GM19372 (cell line): ENCODE measurements at regions not wholly inside any gene's neighbourhood (a gene's known extent, or its start where the extent isn't known, plus 50 kb on each side); places are given as distances from the start of the nearest gene placed in this dataset.
"Not testable (repeated sequence)": the region's sequence is repeated elsewhere in the genome, so short reads cannot be mapped to it uniquely, and the experiment has no call there.

Experiments
- ATAC-seq: cut with Tn5 transposase; IDR thresholded peaks from one replicate; pipeline ENCODE4 v1.9.1; 2021; ENCODE audit warnings: mild to moderate bottlenecking, low read depth, moderate library complexity; ENCODE audit not compliant: unreplicated experiment

GRCh38 chr2:175304541-175304940 lies 123.0 kb upstream of the ATP5MC3 start:
- ATAC-seq, result no peak

GRCh38 chr2:175293776-175294175 lies 112.3 kb upstream of the ATP5MC3 start:
- no peak for ATAC-seq

GRCh38 chr2:175293195-175293594 lies 111.7 kb upstream of the ATP5MC3 start:
- ATAC-seq, result no peak

DNA sequence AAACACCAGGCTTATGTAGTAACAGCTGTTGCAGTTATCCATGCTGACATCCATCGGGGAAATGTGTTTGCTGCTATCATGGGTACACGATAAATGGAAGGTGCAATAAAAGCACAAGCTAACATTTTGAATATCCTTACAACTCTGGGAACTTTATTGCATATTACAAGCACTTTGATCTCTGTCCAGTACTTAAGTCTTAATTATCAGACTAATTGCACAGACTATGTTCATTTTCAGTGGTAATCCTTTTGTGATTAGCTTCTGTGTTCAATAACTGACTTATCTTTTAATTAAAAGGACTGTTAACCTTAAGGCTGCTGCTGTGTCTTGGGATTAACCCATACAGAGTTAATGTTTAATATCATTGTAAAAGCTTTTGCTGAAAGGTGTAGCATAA lies 101.4 kb upstream of the ATP5MC3 start:
- ATAC-seq, result no peak

DNA sequence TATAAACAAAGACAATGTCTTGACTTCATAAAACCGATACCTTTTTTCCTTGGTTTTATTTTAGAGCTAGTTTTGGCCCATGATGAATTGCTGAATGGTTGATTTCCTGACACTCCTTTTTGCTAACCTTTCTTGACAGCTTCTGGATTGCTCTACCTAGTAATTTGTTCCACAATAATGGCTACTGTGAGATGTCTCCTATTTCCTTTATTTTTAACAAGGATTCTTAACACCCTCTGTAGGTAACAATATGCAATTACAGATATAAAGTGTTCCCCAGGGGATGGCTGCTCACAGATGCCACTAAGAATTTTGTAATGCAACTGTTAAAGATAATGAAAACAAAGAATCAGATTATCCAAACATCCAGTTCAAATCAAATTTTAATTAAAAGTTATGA lies 100.8 kb upstream of the ATP5MC3 start:
- ATAC-seq, result peak; percentile 75

DNA sequence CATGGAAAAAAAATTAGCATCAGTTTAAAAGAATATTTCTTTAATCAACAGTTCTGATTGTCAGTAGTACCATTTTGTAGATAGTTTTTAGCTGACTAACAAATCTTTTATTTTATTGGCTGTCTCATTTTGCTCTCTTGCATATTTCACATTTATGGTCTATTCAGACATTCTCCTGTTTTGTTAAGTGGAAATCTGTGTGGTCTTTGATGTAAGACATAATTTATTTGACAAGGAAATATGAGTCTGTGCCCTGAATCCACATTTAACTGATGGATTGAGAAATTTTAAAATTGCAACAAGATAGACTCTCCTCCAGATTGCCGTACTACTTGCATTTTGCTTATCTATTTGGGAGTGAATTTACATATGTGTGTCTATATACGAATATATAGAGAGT lies 96.3 kb upstream of the ATP5MC3 start:
- no peak for ATAC-seq

GRCh38 chr2:175275539-175275938 lies 94.0 kb upstream of the ATP5MC3 start:
- ATAC-seq, result no peak

DNA sequence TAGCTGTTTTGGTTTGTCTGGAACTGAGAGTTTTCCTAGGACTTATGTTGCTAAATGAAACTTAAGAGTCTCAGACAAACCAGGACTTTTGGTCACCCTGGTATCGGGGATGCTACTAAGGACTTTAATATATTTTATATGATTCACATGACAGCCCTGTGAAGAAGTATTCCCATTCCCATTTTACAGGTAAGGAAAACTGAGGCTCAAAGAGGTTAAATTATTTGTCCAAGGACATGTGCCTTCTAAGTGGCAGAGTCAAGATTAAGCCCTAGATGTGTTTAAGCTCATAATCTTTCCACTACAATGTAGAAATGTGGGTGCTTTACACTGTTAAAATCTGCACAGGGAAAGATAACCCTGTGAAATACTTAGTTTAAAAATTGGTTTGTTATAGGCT lies 77.7 kb upstream of the ATP5MC3 start:
- no peak for ATAC-seq

DNA sequence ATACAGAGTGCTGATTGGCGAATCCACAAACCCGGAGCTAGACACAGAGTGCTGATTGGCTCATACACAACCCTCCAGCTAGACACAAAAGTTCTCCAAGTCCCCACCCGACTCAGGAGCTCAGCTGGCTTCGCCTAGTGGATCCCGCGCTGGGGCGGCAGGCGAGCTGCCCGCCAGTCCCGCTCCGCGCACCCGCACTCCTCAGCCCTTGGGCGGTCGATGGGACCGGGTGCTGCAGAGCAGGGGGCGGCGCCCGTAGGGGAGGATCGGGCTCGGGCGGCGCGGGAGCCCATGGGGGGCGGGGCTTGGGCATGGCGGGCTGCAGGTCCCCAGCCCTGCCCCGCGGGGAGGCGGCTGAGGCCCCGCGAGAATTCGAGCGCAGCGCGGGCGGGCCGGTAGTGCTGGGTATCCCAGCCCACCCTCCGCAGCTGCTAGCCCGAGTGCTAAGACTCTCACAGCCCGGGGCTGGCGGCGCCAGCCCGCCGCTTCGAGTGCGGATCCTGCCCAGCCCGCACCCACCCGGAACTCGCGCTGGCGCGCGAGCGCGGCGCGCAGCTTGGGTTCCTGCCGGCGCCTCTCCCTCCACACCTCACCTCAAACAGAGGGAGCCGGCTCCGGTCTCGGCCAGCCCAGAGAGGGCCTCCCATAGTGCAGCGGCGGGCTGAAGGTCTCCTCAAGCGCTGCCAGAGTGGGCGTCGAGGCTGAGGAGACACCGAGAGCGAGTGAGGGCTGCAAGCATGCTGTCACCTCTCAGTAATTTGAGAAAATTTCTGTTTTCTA lies 75.5 kb upstream of the ATP5MC3 start:
- ATAC-seq, result no peak

DNA sequence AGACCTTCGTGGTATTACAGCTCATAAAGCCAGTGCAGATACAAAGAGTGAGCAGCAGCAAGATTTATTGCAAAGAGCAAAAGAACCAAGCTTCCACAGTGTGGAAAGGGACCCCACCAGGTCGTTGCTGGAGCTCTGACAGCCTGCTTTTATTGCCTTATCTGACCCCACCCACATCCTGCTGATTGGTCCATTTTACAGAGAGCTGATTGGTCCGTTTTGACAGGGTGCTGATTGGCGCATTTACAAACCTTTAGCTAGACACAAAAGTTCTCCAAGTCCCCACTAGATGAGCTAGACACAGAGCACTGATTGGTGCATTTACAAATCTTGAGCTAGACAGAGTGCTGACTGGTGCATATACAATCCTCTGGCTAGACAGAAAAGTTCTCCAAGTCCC lies 74.9 kb upstream of the ATP5MC3 start:
- ATAC-seq, result not testable (repeated sequence)

- ATAC-seq, result no peak
These were observed 72.4 kb upstream of the ATP5MC3 start for GRCh38 chr2:175253871-175254270.

- ATAC-seq, result no peak
These were observed 70.0 kb upstream of the ATP5MC3 start for GRCh38 chr2:175251425-175252041.

GRCh38 chr2:175247159-175247558 lies 65.6 kb upstream of the ATP5MC3 start:
- ATAC-seq, result no peak

GRCh38 chr2:175244697-175245096 lies 63.2 kb upstream of the ATP5MC3 start:
- no peak for ATAC-seq

DNA sequence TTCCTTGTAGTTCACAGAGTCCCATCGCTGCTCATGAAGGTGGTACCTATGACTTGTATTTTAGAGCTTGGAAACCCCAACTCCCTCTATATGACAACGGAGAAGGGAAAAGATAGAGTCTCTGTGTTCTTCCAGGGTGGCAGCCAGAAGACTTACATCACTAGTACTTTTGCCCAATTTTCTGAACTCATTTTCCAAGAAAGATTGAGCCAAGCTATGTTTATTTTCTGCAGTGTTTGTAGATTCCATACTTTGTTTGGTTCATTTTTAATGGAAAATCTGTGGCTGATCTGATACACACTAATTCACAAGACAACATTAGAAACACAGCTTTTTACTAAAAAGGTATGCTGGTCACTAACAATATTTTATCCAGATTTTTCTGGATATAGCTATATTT lies 60.2 kb upstream of the ATP5MC3 start:
- ATAC-seq, result no peak

- ATAC-seq, result not testable (repeated sequence)
These were observed 58.5 kb upstream of the ATP5MC3 start for GRCh38 chr2:175240033-175240432.

GRCh38 chr2:175236930-175237329 lies 55.4 kb upstream of the ATP5MC3 start:
- no peak for ATAC-seq

DNA sequence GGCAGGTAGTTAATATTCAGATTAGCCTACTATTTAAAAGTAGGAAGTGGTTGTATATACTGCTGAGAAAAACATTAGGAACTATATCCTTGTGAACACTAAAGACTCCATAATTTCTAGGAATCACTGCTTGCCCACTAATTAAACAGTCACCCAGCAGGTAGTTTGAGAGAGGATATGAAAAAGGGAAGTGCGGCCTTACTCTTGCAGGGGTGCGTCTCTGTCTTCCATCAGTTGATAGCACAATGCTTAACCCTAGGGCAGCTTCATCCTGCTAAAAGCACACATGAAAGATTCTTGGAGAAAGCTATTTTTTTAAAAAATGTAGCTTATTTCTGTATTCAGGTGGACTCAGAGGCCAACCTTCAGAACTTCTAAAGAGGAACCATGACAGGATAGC lies 53.1 kb upstream of the ATP5MC3 start:
- peak; percentile 72 for ATAC-seq

- no peak for ATAC-seq
These were observed 52.6 kb upstream of the ATP5MC3 start for GRCh38 chr2:175234153-175234552.

DNA sequence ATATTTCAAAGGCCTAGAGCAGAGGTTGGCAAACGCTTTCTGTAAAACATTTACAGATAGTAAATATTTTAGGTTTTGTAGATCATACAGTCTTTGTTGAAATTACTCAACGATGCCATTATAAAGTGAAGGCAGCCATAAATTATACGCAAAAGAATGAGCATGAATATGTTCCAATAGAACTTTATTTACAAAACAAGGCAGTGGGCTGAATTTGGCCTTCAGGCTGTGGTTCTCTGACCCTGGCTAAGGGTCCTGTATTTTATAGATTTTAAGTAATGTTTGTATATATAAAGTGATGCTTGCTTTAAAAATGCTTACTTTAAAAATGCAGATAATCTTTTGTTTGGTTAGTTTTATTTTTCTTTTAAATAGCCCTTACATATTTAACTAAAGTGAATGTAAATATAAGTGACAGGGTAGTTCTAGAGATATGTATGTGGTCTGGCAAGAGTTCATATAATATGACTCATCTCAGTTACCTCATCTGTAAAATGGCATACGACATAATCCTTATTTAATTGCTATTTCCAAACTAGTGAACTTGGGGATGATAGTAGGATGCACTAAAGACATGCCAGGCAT lies 51.7 kb upstream of the ATP5MC3 start:
- ATAC-seq, result no peak
